Body of pancreas (tissue), 4 donors: ENCODE measurements at regions not wholly inside any gene's neighbourhood (a gene's known extent, or its start where the extent isn't known, plus 50 kb on each side); places are given as distances from the start of the nearest gene placed in this dataset.

Source experiments
- POLR2A ChIP-seq, 3 donors: fragments of 450-650 bp; IDR thresholded peaks; one replicate each; pipeline ENCODE4 v1.6.1; 2016; ENCODE audit warnings: antibody characterized with exemption in 3 of 3, mild to moderate bottlenecking in 2 of 3
- TF ChIP-seq, protein P1 (sequence below), 7 experiments: fragments of 450-650 bp in 4 of 7; fragments of 200-600 bp in 3 of 7; sonication (generic) in 3 of 7; IDR thresholded peaks; one replicate each; pipeline ENCODE4 v1.5.1; 2016 to 2019; ENCODE audit warnings: antibody characterized with exemption in 7 of 7

- TF ChIP-seq, protein P1, sequence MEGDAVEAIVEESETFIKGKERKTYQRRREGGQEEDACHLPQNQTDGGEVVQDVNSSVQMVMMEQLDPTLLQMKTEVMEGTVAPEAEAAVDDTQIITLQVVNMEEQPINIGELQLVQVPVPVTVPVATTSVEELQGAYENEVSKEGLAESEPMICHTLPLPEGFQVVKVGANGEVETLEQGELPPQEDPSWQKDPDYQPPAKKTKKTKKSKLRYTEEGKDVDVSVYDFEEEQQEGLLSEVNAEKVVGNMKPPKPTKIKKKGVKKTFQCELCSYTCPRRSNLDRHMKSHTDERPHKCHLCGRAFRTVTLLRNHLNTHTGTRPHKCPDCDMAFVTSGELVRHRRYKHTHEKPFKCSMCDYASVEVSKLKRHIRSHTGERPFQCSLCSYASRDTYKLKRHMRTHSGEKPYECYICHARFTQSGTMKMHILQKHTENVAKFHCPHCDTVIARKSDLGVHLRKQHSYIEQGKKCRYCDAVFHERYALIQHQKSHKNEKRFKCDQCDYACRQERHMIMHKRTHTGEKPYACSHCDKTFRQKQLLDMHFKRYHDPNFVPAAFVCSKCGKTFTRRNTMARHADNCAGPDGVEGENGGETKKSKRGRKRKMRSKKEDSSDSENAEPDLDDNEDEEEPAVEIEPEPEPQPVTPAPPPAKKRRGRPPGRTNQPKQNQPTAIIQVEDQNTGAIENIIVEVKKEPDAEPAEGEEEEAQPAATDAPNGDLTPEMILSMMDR (IDR thresholded peaks at IDR 0.05) = no peak
- TF ChIP-seq POLR2A (IDR thresholded peaks at IDR 0.05) = no peak
Observed at GRCh38 chr3:148389916-148390315, 307.8 kb upstream of the AGTR1 start.
